OCI-LY1 (cell line): ENCODE measurements at regions not wholly inside any gene's neighbourhood (a gene's known extent, or its start where the extent isn't known, plus 50 kb on each side); places are given as distances from the start of the nearest gene placed in this dataset.
"Not testable (repeated sequence)": the region's sequence is repeated elsewhere in the genome, so short reads cannot be mapped to it uniquely, and the experiment has no call there.

ENCODE experiments used
- H2AFZ ChIP-seq: fragments of 200-600 bp; sonication (generic), shearing (Covaris generic); 2 replicates; pipeline ENCODE4 v1.6.0; 2014; ENCODE audit warnings: antibody characterized with exemption, mild to moderate bottlenecking, low read length
- H3F3A ChIP-seq: fragments of 200-600 bp; sonication (generic), shearing (Covaris generic); 2 replicates; pipeline ENCODE4 v1.6.0; 2014; ENCODE audit warnings: mild to moderate bottlenecking, antibody characterized with exemption, low read length, moderate library complexity; ENCODE audit not compliant: insufficient read depth
- H3K27ac ChIP-seq: fragments of 200-600 bp; sonication (generic); 2 replicates; pipeline ENCODE4 v1.5.1; 2014; ENCODE audit warnings: low read length, mixed run types, mild to moderate bottlenecking, low read depth; ENCODE audit not compliant: poor library complexity, severe bottlenecking
- H3K27me3 ChIP-seq: fragments of 200-600 bp; sonication (generic); 2 replicates; pipeline ENCODE4 v1.6.0; 2014; ENCODE audit warnings: antibody characterized with exemption, mild to moderate bottlenecking, low read length, moderate library complexity; ENCODE audit not compliant: insufficient read depth
- H3K36me3 ChIP-seq: fragments of 200-600 bp; sonication (generic); 2 replicates; pipeline ENCODE4 v1.6.1; 2014; ENCODE audit warnings: mild to moderate bottlenecking, antibody characterized with exemption, low read length, moderate library complexity, mixed read lengths; ENCODE audit not compliant: insufficient read depth
- H3K4me1 ChIP-seq: fragments of 200-600 bp; sonication (generic); 2 replicates; pipeline ENCODE4 v1.5.1; 2014; ENCODE audit warnings: mild to moderate bottlenecking, low read length, moderate library complexity; ENCODE audit not compliant: insufficient read depth, severe bottlenecking
- H3K4me2 ChIP-seq: fragments of 200-600 bp; sonication (generic), shearing (Covaris generic); 2 replicates; pipeline ENCODE4 v1.6.1; 2014; ENCODE audit warnings: low read length
- H3K4me3 ChIP-seq: fragments of 200-600 bp; sonication (generic); 2 replicates; pipeline ENCODE4 v1.5.1; 2014; ENCODE audit warnings: low read length, low read depth, mild to moderate bottlenecking, mixed read lengths; ENCODE audit not compliant: poor library complexity, severe bottlenecking
- H3K79me2 ChIP-seq: fragments of 200-600 bp; shearing (Covaris generic); 2 replicates; pipeline ENCODE4 v1.6.1; 2016; ENCODE audit warnings: mixed run types, low read length, mixed read lengths; ENCODE audit not compliant: insufficient read depth
- H3K9ac ChIP-seq: fragments of 200-600 bp; sonication (generic), shearing (Covaris generic); 2 replicates; pipeline ENCODE4 v1.6.1; 2014; ENCODE audit warnings: mild to moderate bottlenecking, low read length, mixed read lengths
- H3K9me2 ChIP-seq: fragments of 200-600 bp; sonication (generic), shearing (Covaris generic); 2 replicates; pipeline ENCODE4 v1.6.1; 2014; ENCODE audit warnings: low read depth, mild to moderate bottlenecking, low read length, mixed read lengths
- H3K9me3 ChIP-seq: fragments of 200-600 bp; shearing (Covaris generic); 2 replicates; pipeline ENCODE4 v1.6.1; 2014; ENCODE audit warnings: low read length, mixed read lengths
- H4K20me1 ChIP-seq: fragments of 200-600 bp; sonication (generic), shearing (Covaris generic); 2 replicates; pipeline ENCODE4 v1.6.0; 2016; ENCODE audit warnings: mild to moderate bottlenecking, low read length; ENCODE audit not compliant: insufficient read depth
- CTCF ChIP-seq: fragments of 200-600 bp; sonication (generic), shearing (Covaris generic); IDR thresholded peaks from 2 replicates; pipeline ENCODE4 v1.5.1; 2017; ENCODE audit warnings: mild to moderate bottlenecking, antibody characterized with exemption, low read length, moderate library complexity, mixed read lengths
- EZH2 ChIP-seq: fragments of 200-600 bp; sonication (generic), shearing (Covaris generic); IDR thresholded peaks from 2 replicates; pipeline ENCODE4 v1.8.0; 2017; ENCODE audit warnings: borderline replicate concordance, mixed run types, mild to moderate bottlenecking, antibody characterized with exemption, low read length, moderate library complexity, mixed read lengths

GRCh38 chr5:156053056-156053455, 273.9 kb upstream of the SGCD start:
- H3K4me2 ChIP-seq = no peak overlapping the region
- no peak overlapping the region for H2AFZ ChIP-seq
- no peak overlapping the region for H3K4me3 ChIP-seq
- H3K36me3 ChIP-seq = no peaks in the 10 kb centered on the region
- H3K9me3 ChIP-seq = no peaks in the 10 kb centered on the region
- H3K79me2 ChIP-seq = no peaks in the 10 kb centered on the region
- no peaks in the 10 kb centered on the region for H3F3A ChIP-seq
- no peaks in the 10 kb centered on the region for H3K4me1 ChIP-seq
- no peak overlapping the region for H3K9ac ChIP-seq
- no peak for TF ChIP-seq EZH2
- TF ChIP-seq CTCF = no peak
- H3K27me3 ChIP-seq = no peaks in the 10 kb centered on the region
- no peaks in the 10 kb centered on the region for H4K20me1 ChIP-seq
- no peaks in the 10 kb centered on the region for H3K9me2 ChIP-seq
- no peak overlapping the region for H3K27ac ChIP-seq

GRCh38 chr5:156076912-156077311, 250.1 kb upstream of the SGCD start:
- Histone ChIP-seq H2AFZ (no peak overlapping the region), H3K27me3 (no peaks in the 10 kb centered on the region), H3K4me3 (no peak overlapping the region), H3K27ac (no peak overlapping the region), H3F3A (no peaks in the 10 kb centered on the region), H3K4me2 (no peak overlapping the region), H4K20me1 (no peaks in the 10 kb centered on the region), H3K79me2 (no peaks in the 10 kb centered on the region), H3K9ac (no peak overlapping the region), H3K4me1 (no peaks in the 10 kb centered on the region), H3K9me2 (no peaks in the 10 kb centered on the region), H3K9me3 (no peaks in the 10 kb centered on the region), H3K36me3 (no peaks in the 10 kb centered on the region)
- TF ChIP-seq EZH2 (no peak), CTCF (no peak)

- H4K20me1 ChIP-seq = no peaks in the 10 kb centered on the region
- H3K36me3 ChIP-seq = no peaks in the 10 kb centered on the region
- H3K9me3 ChIP-seq = no peaks in the 10 kb centered on the region
- H3F3A ChIP-seq = no peaks in the 10 kb centered on the region
- H3K4me1 ChIP-seq = no peaks in the 10 kb centered on the region
- no peak overlapping the region for H3K4me2 ChIP-seq
- no peak overlapping the region for H3K9ac ChIP-seq
- no peaks in the 10 kb centered on the region for H3K79me2 ChIP-seq
- no peaks in the 10 kb centered on the region for H3K9me2 ChIP-seq
- H2AFZ ChIP-seq = no peak overlapping the region
- H3K27ac ChIP-seq = no peak overlapping the region
- H3K4me3 ChIP-seq = no peak overlapping the region
- TF ChIP-seq CTCF (no peak), EZH2 (no peak)
- no peaks in the 10 kb centered on the region for H3K27me3 ChIP-seq
Measured at GRCh38 chr5:156087577-156088110, 239.3 kb upstream of the SGCD start.

GRCh38 chr5:156089955-156090940, 236.7 kb upstream of the SGCD start:
- H3K4me1 ChIP-seq, H3K27me3 ChIP-seq, H3K4me3 ChIP-seq, H3K9ac ChIP-seq, H3K4me2 ChIP-seq, H3K79me2 ChIP-seq, H3K36me3 ChIP-seq, H3K27ac ChIP-seq, H3K9me2 ChIP-seq, H2AFZ ChIP-seq, H3F3A ChIP-seq, H4K20me1 ChIP-seq, H3K9me3 ChIP-seq: not testable (repeated sequence)
